ENCODE measurements at regions not wholly inside any gene's neighbourhood (a gene's known extent, or its start where the extent isn't known, plus 50 kb on each side); places are given as distances from the start of the nearest gene placed in this dataset.

DNA sequence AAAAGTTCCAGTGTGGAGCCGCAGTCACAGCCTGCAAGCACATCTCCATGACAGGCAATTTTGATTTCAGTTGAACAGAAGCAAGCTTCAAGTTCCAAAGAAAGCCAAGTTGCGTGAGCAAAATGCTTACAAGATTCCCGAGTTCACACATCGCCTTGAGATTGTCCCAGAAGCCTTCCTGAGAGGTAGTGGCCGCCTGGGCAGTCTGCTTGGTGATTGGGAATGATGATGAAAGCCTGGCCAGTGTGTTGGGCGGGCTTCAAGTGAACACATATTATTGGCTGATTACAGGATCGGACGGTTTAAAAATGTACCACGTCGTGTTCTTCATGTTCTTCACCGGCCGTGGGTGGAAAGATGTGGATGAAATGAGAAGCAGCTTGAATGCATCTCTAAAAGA is 185.5 kb downstream of the FOXL1 start:
- TF ChIP-seq, protein P1, sequence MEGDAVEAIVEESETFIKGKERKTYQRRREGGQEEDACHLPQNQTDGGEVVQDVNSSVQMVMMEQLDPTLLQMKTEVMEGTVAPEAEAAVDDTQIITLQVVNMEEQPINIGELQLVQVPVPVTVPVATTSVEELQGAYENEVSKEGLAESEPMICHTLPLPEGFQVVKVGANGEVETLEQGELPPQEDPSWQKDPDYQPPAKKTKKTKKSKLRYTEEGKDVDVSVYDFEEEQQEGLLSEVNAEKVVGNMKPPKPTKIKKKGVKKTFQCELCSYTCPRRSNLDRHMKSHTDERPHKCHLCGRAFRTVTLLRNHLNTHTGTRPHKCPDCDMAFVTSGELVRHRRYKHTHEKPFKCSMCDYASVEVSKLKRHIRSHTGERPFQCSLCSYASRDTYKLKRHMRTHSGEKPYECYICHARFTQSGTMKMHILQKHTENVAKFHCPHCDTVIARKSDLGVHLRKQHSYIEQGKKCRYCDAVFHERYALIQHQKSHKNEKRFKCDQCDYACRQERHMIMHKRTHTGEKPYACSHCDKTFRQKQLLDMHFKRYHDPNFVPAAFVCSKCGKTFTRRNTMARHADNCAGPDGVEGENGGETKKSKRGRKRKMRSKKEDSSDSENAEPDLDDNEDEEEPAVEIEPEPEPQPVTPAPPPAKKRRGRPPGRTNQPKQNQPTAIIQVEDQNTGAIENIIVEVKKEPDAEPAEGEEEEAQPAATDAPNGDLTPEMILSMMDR (IDR thresholded peaks at IDR 0.05; ENCODE audit: insufficient read depth, low read depth, low read length): no peak
- no peak for TF ChIP-seq EZH2 (IDR thresholded peaks at IDR 0.05; ENCODE audit: insufficient read depth, low read length)

Measured in astrocyte (in vitro differentiated cells and primary cell).